ENCODE measurements at regions not wholly inside any gene's neighbourhood (a gene's known extent, or its start where the extent isn't known, plus 50 kb on each side); places are given as distances from the start of the nearest gene placed in this dataset.

GRCh38 chr5:89110916-89111646 lies 228.1 kb upstream of the MEF2C start:
- Mint-ChIP-seq H3K9me3 (ENCODE audit: low read depth) (peaks cover 9% of the 10 kb centered on the region), H3K27me3 (no peaks in the 10 kb centered on the region), H3K27ac (no peak overlapping the region), H3K4me3 (ENCODE audit: low read depth) (no peak overlapping the region), H3K36me3 (ENCODE audit: insufficient read depth) (no peaks in the 10 kb centered on the region), H3K4me1 (ENCODE audit: low read depth) (no peaks in the 10 kb centered on the region)
- TF ChIP-seq CTCF (IDR thresholded peaks at IDR 0.05; ENCODE audit: unreplicated experiment) = no peak
- no peak for DNase-seq (ENCODE audit: low spot score, unreplicated experiment)

- Mint-ChIP-seq H3K4me3 (ENCODE audit: low read depth) (no peak overlapping the region), H3K36me3 (ENCODE audit: insufficient read depth) (no peaks in the 10 kb centered on the region), H3K9me3 (ENCODE audit: low read depth) (peaks cover 9% of the 10 kb centered on the region), H3K27me3 (no peaks in the 10 kb centered on the region), H3K27ac (no peak overlapping the region), H3K4me1 (ENCODE audit: low read depth) (no peaks in the 10 kb centered on the region)
- no peak for DNase-seq (ENCODE audit: low spot score, unreplicated experiment)
- no peak for TF ChIP-seq CTCF (IDR thresholded peaks at IDR 0.05; ENCODE audit: unreplicated experiment)
Observed at GRCh38 chr5:89106480-89106879, 223.5 kb upstream of the MEF2C start.

DNA sequence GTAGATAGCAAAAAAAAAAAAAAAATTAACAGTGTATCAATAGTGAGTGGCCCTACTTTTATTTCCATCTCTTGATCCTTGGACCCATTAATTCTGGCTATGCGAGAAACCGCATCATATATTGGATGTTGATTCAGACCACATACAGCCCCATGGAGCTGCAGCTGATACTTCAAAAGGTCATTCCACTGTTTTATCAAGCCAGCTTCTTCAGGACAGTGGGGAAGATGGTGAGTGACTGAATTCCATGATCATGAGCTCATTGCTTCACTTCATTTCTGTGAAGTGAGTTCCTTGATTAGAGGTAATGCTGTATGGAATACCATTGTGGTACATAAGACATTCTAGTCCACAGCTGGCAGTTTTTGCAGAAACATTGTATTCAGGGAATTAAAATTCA lies 222.9 kb upstream of the MEF2C start:
- no peak for TF ChIP-seq CTCF (IDR thresholded peaks at IDR 0.05; ENCODE audit: unreplicated experiment)
- Mint-ChIP-seq H3K4me1 (ENCODE audit: low read depth) (no peaks in the 10 kb centered on the region), H3K27me3 (no peaks in the 10 kb centered on the region), H3K9me3 (ENCODE audit: low read depth) (peaks cover 9% of the 10 kb centered on the region), H3K4me3 (ENCODE audit: low read depth) (no peak overlapping the region), H3K36me3 (ENCODE audit: insufficient read depth) (no peaks in the 10 kb centered on the region), H3K27ac (no peak overlapping the region)
- no peak for DNase-seq (ENCODE audit: low spot score, unreplicated experiment)

DNA sequence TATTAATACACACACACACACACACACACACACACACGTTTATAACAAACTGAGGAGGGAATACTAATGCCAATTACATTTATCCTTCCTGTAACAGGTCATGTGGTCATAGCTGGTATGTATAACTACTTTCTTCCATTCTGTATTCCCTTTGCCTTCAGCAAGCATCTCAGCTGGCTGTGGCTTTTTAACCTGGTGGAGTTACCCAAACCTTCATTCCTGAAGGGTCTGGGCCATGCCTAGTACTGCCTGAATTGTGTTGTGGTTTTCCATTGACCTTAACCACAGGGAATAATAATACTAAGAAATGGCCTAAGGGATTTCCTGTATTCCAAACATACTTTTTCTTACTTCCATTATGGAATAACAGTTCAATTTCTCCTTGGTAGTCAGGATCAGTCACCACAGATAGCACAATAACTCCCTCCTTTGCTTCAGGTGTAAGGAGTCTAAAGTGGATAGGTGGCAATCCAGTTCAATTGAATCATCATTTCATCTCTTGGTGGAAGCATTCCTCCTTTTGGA lies 222.2 kb upstream of the MEF2C start:
- Mint-ChIP-seq H3K36me3 (ENCODE audit: insufficient read depth) (no peaks in the 10 kb centered on the region), H3K4me3 (ENCODE audit: low read depth) (no peak overlapping the region), H3K27ac (no peak overlapping the region)

DNA sequence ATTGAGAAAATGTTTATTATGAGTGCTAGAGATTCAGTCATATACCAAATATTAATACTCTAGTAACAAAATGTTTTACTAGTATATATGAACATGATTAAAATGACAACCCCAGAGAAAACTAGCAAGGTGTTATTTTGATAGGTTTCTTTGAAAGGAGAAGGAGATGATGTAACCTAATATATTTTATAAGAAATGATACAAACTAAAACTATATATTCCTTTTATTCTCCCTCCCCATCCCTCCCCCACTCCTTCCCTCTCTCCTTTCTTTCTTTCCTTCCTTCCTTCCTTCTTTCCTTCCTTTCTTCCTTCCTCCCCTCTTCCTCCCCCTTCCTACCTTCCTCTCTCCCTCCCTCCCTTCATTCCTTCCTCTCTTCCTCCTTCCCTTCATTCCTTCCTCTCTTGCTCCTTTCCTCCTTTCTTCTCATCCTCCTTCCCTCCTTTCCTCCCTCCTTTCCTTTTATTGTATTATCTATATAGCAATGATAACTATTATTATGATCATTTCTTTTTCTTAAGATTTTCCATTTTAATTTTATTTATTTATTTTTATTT lies 215.3 kb upstream of the MEF2C start:
- Mint-ChIP-seq H3K27ac (no peak overlapping the region), H3K9me3 (ENCODE audit: low read depth) (no peaks in the 10 kb centered on the region), H3K4me3 (ENCODE audit: low read depth) (no peak overlapping the region), H3K36me3 (ENCODE audit: insufficient read depth) (no peaks in the 10 kb centered on the region), H3K27me3 (no peaks in the 10 kb centered on the region), H3K4me1 (ENCODE audit: low read depth) (no peaks in the 10 kb centered on the region)
- no peak for DNase-seq (ENCODE audit: low spot score, unreplicated experiment)
- TF ChIP-seq CTCF (IDR thresholded peaks at IDR 0.05; ENCODE audit: unreplicated experiment) = no peak

More for the DNA sequence above, 222.2 kb upstream of the MEF2C start:
- DNase-seq (ENCODE audit: low spot score, unreplicated experiment) = no peak
- TF ChIP-seq CTCF (IDR thresholded peaks at IDR 0.05; ENCODE audit: unreplicated experiment) = no peak
- Mint-ChIP-seq H3K4me1 (ENCODE audit: low read depth) (no peaks in the 10 kb centered on the region), H3K27me3 (no peaks in the 10 kb centered on the region), H3K9me3 (ENCODE audit: low read depth) (peaks cover 9% of the 10 kb centered on the region)
